Spleen (tissue), 11 donors: ENCODE measurements at regions not wholly inside any gene's neighbourhood (a gene's known extent, or its start where the extent isn't known, plus 50 kb on each side); places are given as distances from the start of the nearest gene placed in this dataset.

Experiments
- DNase-seq: peaks from one replicate; pipeline ENCODE4 v3.0.0-alpha.2; 2020
- H3K27ac ChIP-seq, 8 donors: fragments of 200-600 bp; sonication (generic) in 7 of 8; 1 replicate in 4 of 8; 2 replicates in 4 of 8; pipeline versions ENCODE4 v1.5.0 to v1.8.0; 2016 to 2021; ENCODE audit warnings: inconsistent platforms in 4 of 8, mild to moderate bottlenecking in 4 of 8, moderate library complexity in 1 of 8
- H3K27me3 ChIP-seq, 7 donors: fragments of 200-600 bp; sonication (generic) in 6 of 7; replicated peaks in 1 of 7; 1 replicate in 4 of 7; 2 replicates in 3 of 7; pipeline versions ENCODE4 v1.5.0 to v1.8.0; 2016 to 2021; ENCODE audit warnings: inconsistent platforms in 3 of 7, mild to moderate bottlenecking in 1 of 7
- H3K36me3 ChIP-seq, 6 donors: fragments of 200-600 bp; sonication (generic) in 5 of 6; 1 replicate in 4 of 6; 2 replicates in 2 of 6; pipeline versions ENCODE4 v1.5.0 to v1.8.0; 2016 to 2021; ENCODE audit warnings: inconsistent platforms in 2 of 6
- H3K4me1 ChIP-seq, 6 donors: fragments of 200-600 bp; sonication (generic) in 5 of 6; 1 replicate in 3 of 6; 2 replicates in 3 of 6; pipeline versions ENCODE4 v1.5.0 to v1.8.0; 2016 to 2021; ENCODE audit warnings: inconsistent platforms in 3 of 6
- H3K4me3 ChIP-seq, 8 donors: fragments of 200-600 bp; sonication (generic) in 7 of 8; 1 replicate in 4 of 8; 2 replicates in 4 of 8; pipeline versions ENCODE4 v1.5.0 to v1.8.0; 2016 to 2021; ENCODE audit warnings: inconsistent platforms in 4 of 8, mild to moderate bottlenecking in 4 of 8, moderate library complexity in 2 of 8
- H3K9me3 ChIP-seq, 8 donors: fragments of 200-600 bp; sonication (generic) in 7 of 8; 1 replicate in 4 of 8; 2 replicates in 4 of 8; pipeline versions ENCODE4 v1.5.0 to v1.8.0; 2016 to 2021; ENCODE audit warnings: inconsistent platforms in 4 of 8
- CTCF ChIP-seq, 11 experiments: fragments of 200-600 bp in 7 of 11; fragments of 450-650 bp in 4 of 11; sonication (generic) in 4 of 11; IDR thresholded peaks in 8 of 11; conservative IDR thresholded peaks in 3 of 11; 1 replicate in 7 of 11; 2 replicates in 4 of 11; pipeline versions ENCODE4 v1.4.0 to v1.8.0; 2016 to 2021; ENCODE audit warnings: antibody characterized with exemption in 11 of 11, inconsistent platforms in 4 of 11, mild to moderate bottlenecking in 1 of 11
- POLR2A ChIP-seq, 3 donors: fragments of 450-650 bp; IDR thresholded peaks; one replicate each; pipeline ENCODE4 v1.5.1; 2017; ENCODE audit warnings: antibody characterized with exemption in 3 of 3, mild to moderate bottlenecking in 1 of 3
- POLR2AphosphoS5 ChIP-seq, 3 donors: sonication (generic); formaldehyde crosslinking; IDR thresholded peaks; one replicate each; pipeline ENCODE4 v1.5.1; 2017; ENCODE audit warnings: antibody characterized with exemption in 3 of 3
- WGBS, 5 donors: extraction: QIAGEN DNeasy Blood & Tissue Kit in 3 of 5; methylation state at CpG; one replicate each; pipeline versions ENCODE4 v1.1.5 to v1.1.7; 2013 to 2018; 5-methylcytosine and 5-hydroxymethylcytosine counted together
- intact Hi-C: fragments of 100-400 bp; cut with DNase I; formaldehyde crosslinking; loops from one replicate; pipeline ENCODE4 v1.15.0; 2023; ENCODE audit warnings: low total_unique reads
- donor health status: healthy with polysubstance abuse.
- donor health status: DM: no; HTN: no; CAD: no; lungs with moderate emphysema.
- donor health status: DM: no; HTN: no; CAD: no.
- donor health status: Bipolar disorder and iron deficiency.
- donor health status: healthy.
- donor health status: DM: no; HTN: no; CAD: no.
- donor health status: DM: yes; HTN: yes; CAD: no.

DNA sequence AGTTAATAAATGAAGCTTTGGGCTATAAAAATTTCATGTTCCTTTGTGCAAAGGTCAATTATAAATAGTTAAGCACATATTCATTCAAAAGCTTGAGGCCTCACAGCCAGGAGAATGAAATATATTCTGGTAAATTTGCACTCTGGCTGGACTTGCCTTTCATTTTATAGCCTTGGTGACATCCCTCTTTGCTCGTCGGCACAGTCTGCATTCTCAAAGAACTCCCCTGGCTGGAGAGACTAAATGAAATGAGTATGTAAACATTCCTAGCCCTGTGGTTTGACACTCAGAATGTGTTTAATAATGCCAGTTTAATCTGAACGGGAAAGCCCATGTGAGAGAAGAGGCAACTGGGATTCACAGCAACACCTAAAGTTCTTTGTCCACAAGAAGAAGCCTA lies 285.6 kb downstream of the BRINP1 start:
- Histone ChIP-seq H3K4me1 (no peaks in the 10 kb centered on the region), H3K27me3 (no peaks in the 10 kb centered on the region), H3K36me3 (no peaks in the 10 kb centered on the region), H3K4me3 (no peak overlapping the region), H3K27ac (no peak overlapping the region), H3K9me3 (peaks cover 0 to 12% (median 0%) of the 10 kb centered on the region in 8 donors)
- intact Hi-C loops: no loop called here
- no peak for TF ChIP-seq POLR2AphosphoS5 (IDR thresholded peaks at IDR 0.05)
- TF ChIP-seq POLR2A (IDR thresholded peaks at IDR 0.05): no peak
- no peak for TF ChIP-seq CTCF (IDR thresholded peaks at IDR 0.05 in 8 of 11, conservative IDR thresholded peaks at IDR 0.05 in 3 of 11)
- DNase-seq: no peak
- WGBS, 5 donors: 73 to 82% (median 77%) methylated on average over 3 of the region's 3 CpGs

DNA sequence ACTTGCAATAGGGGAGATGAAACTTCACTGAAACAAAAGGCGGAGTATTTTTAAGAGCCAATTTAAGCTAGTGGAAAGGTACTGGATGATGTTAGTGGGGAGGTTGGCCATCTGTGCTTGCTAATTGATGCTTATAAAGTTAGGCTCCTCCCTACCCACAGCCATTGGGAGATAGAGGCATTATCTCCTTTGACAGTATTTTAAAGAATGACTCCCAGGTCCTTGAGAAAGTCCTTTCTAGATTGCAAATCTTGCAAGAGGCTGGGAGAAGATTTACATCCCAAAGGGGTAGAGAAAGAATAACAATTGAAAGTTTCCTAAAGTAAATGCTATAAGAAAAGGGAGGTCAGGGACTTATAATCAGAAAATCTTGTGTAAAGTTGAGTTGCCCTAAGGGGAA lies 282.6 kb downstream of the BRINP1 start:
- H3K36me3 ChIP-seq: no peaks in the 10 kb centered on the region
- no peak overlapping the region for H3K27ac ChIP-seq
- 91 to 97% (median 95%) methylated on average over 1 of the region's 1 CpG for WGBS, 5 donors
- intact Hi-C loops: no loop called here
- no peak for DNase-seq
- H3K4me1 ChIP-seq: no peaks in the 10 kb centered on the region
- H3K27me3 ChIP-seq: no peaks in the 10 kb centered on the region
- H3K9me3 ChIP-seq: peaks cover 0 to 12% (median 0%) of the 10 kb centered on the region in 8 donors
- TF ChIP-seq POLR2AphosphoS5 (IDR thresholded peaks at IDR 0.05): no peak
- TF ChIP-seq POLR2A (IDR thresholded peaks at IDR 0.05): no peak
- TF ChIP-seq CTCF (IDR thresholded peaks at IDR 0.05 in 8 of 11, conservative IDR thresholded peaks at IDR 0.05 in 3 of 11): no peak
- H3K4me3 ChIP-seq: no peak overlapping the region

DNA sequence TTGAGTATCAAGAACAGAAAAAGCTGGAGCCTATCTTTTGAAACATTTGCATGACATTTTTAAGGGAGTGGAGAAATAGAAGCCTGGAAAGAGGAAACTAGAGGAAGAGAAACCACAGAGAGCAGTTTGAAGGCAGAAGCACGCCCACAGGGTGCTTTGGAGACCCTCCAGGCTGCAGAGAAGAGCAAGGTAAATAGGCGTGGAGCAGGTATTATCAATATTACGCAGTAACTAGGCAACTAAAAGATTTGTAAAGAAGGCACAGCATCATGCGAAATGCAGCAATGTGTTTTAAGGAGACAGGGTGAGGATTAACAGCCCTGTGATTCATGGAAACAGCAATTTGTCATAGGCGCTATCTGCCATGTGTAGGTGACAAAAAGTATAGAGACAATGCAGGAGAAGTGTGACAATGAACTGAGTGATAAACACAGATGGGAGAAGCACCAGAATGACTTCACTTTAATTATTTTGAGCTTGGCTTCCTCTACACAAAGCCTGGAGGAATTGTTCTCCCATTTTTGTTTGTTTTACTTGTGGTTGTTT lies 281.2 kb downstream of the BRINP1 start:
- intact Hi-C loops: no loop called here
- H3K27ac ChIP-seq: no peak overlapping the region
- 68 to 72% (median 72%) methylated on average over 5 of the region's 5 CpGs for WGBS, 5 donors
- no peak overlapping the region for H3K4me3 ChIP-seq
- no peaks in the 10 kb centered on the region for H3K27me3 ChIP-seq
- no peaks in the 10 kb centered on the region for H3K36me3 ChIP-seq
- TF ChIP-seq POLR2AphosphoS5 (IDR thresholded peaks at IDR 0.05) (no peak), CTCF (IDR thresholded peaks at IDR 0.05 in 8 of 11, conservative IDR thresholded peaks at IDR 0.05 in 3 of 11) (no peak), POLR2A (IDR thresholded peaks at IDR 0.05) (no peak)
- no peaks in the 10 kb centered on the region for H3K4me1 ChIP-seq
- peaks cover 0 to 12% (median 0%) of the 10 kb centered on the region in 8 donors for H3K9me3 ChIP-seq
- DNase-seq: no peak

- H3K36me3 ChIP-seq: no peaks in the 10 kb centered on the region
- intact Hi-C loops: no loop called here
- WGBS, 5 donors: 25 to 34% (median 32%) methylated on average over 1 of the region's 1 CpG
Observed at GRCh38 chr9:119091074-119091473, 278.2 kb downstream of the BRINP1 start.

More at GRCh38 chr9:119091074-119091473, 278.2 kb downstream of the BRINP1 start:
- H3K27ac ChIP-seq: no peak overlapping the region
- no peaks in the 10 kb centered on the region for H3K9me3 ChIP-seq
- DNase-seq: no peak
- no peaks in the 10 kb centered on the region for H3K4me1 ChIP-seq
- H3K27me3 ChIP-seq: no peaks in the 10 kb centered on the region
- H3K4me3 ChIP-seq: no peak overlapping the region
- TF ChIP-seq POLR2A (IDR thresholded peaks at IDR 0.05): no peak
- no peak for TF ChIP-seq POLR2AphosphoS5 (IDR thresholded peaks at IDR 0.05)
- TF ChIP-seq CTCF (IDR thresholded peaks at IDR 0.05 in 8 of 11, conservative IDR thresholded peaks at IDR 0.05 in 3 of 11): no peak
